ENCODE measurements at regions not wholly inside any gene's neighbourhood (a gene's known extent, or its start where the extent isn't known, plus 50 kb on each side); places are given as distances from the start of the nearest gene placed in this dataset.

GRCh38 chr5:135723491-135723890 is 111.0 kb upstream of the SLC25A48 start:
- Histone ChIP-seq H3K4me3 (no peak overlapping the region), H3K4me1 (peaks cover 0 to 12% (median 2%) of the 10 kb centered on the region in 6 donors), H3K27ac (no peak overlapping the region), H3K9me3 (no peaks in the 10 kb centered on the region), H3K36me3 (no peaks in the 10 kb centered on the region), H3K27me3 (replicated peaks in 1 of 7) (peaks cover 0 to 64% (median 0%) of the 10 kb centered on the region in 7 donors)
- intact Hi-C loops (cut with DNase I; ENCODE audit: low total_unique reads), result no loop called here
- DNase-seq, result no peak
- 41 to 77% (median 63%) methylated on average over 2 of the region's 2 CpGs for WGBS, 5 donors
- TF ChIP-seq POLR2A (IDR thresholded peaks at IDR 0.05) (no peak), POLR2AphosphoS5 (IDR thresholded peaks at IDR 0.05) (no peak)
- TF ChIP-seq, protein P1, sequence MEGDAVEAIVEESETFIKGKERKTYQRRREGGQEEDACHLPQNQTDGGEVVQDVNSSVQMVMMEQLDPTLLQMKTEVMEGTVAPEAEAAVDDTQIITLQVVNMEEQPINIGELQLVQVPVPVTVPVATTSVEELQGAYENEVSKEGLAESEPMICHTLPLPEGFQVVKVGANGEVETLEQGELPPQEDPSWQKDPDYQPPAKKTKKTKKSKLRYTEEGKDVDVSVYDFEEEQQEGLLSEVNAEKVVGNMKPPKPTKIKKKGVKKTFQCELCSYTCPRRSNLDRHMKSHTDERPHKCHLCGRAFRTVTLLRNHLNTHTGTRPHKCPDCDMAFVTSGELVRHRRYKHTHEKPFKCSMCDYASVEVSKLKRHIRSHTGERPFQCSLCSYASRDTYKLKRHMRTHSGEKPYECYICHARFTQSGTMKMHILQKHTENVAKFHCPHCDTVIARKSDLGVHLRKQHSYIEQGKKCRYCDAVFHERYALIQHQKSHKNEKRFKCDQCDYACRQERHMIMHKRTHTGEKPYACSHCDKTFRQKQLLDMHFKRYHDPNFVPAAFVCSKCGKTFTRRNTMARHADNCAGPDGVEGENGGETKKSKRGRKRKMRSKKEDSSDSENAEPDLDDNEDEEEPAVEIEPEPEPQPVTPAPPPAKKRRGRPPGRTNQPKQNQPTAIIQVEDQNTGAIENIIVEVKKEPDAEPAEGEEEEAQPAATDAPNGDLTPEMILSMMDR (IDR thresholded peaks at IDR 0.05 in 8 of 11, conservative IDR thresholded peaks at IDR 0.05 in 3 of 11), result no peak

DNA sequence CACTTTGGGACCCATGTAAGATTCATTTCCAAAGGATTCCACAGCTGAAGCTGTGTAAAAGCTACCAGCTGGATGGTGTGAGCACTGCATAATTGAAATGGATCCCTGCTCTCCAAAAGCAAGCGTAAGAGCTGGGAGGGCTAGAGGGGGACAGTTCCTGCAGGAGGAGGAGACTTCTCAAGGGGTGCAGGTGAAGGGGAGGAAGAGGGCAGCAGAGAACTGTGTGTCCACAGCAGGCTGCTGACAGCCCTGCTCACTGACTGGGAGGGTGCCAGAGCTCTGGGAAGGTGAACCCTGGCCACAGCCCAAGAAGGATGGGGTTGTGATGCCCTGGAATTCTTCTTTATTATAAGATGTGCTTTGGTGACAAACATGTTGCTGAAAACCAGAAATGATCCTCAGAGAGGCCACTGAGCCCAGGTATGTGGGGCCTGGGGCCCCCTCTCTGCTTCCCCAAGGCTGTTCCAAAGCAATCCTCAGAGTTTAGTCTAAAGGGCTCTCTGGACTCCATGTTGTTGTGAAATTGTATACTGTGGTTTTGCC is 112.8 kb upstream of the SLC25A48 start:
- H3K27me3 ChIP-seq (replicated peaks in 1 of 7), result peaks cover 0 to 68% (median 0%) of the 10 kb centered on the region in 7 donors
- intact Hi-C loops (cut with DNase I; ENCODE audit: low total_unique reads), result no loop called here
- H3K4me3 ChIP-seq, result no peak overlapping the region
- H3K36me3 ChIP-seq, result no peaks in the 10 kb centered on the region
- 82 to 100% (median 96%) methylated on average over 1 of the region's 1 CpG for WGBS, 5 donors
- DNase-seq, result no peak
- peaks cover 0 to 12% (median 2%) of the 10 kb centered on the region in 6 donors for H3K4me1 ChIP-seq
- no peaks in the 10 kb centered on the region for H3K9me3 ChIP-seq
- no peak for TF ChIP-seq POLR2A (IDR thresholded peaks at IDR 0.05)
- TF ChIP-seq, protein P1 (IDR thresholded peaks at IDR 0.05 in 8 of 11, conservative IDR thresholded peaks at IDR 0.05 in 3 of 11), result no peak
- TF ChIP-seq POLR2AphosphoS5 (IDR thresholded peaks at IDR 0.05), result no peak
- no peak overlapping the region for H3K27ac ChIP-seq

GRCh38 chr5:135720191-135720590 is 114.3 kb upstream of the SLC25A48 start:
- intact Hi-C loops (cut with DNase I; ENCODE audit: low total_unique reads), result no loop called here

GRCh38 chr5:135719428-135720063 is 114.9 kb upstream of the SLC25A48 start:
- Histone ChIP-seq H3K9me3 (no peaks in the 10 kb centered on the region), H3K27ac (no peak overlapping the region), H3K27me3 (replicated peaks in 1 of 7) (peaks cover 0 to 74% (median 0%) of the 10 kb centered on the region in 7 donors), H3K4me1 (peaks cover 0 to 8% (median under 1%) of the 10 kb centered on the region in 6 donors), H3K4me3 (no peak overlapping the region), H3K36me3 (no peaks in the 10 kb centered on the region)
- TF ChIP-seq, protein P1 (IDR thresholded peaks at IDR 0.05 in 8 of 11, conservative IDR thresholded peaks at IDR 0.05 in 3 of 11), result no peak
- no peak for TF ChIP-seq POLR2AphosphoS5 (IDR thresholded peaks at IDR 0.05)
- no peak for TF ChIP-seq POLR2A (IDR thresholded peaks at IDR 0.05)
- no peak for DNase-seq
- WGBS, 5 donors, result 78 to 89% (median 87%) methylated on average over 3 to 4 of the region's 4 CpGs
- intact Hi-C loops (cut with DNase I; ENCODE audit: low total_unique reads), result no loop called here

More at GRCh38 chr5:135720191-135720590, 114.3 kb upstream of the SLC25A48 start:
- H3K4me1 ChIP-seq, result peaks cover 0 to 12% (median 2%) of the 10 kb centered on the region in 6 donors
- no peaks in the 10 kb centered on the region for H3K9me3 ChIP-seq
- H3K36me3 ChIP-seq, result no peaks in the 10 kb centered on the region
- no peak overlapping the region for H3K27ac ChIP-seq
- no peak for TF ChIP-seq POLR2A (IDR thresholded peaks at IDR 0.05)
- TF ChIP-seq, protein P1 (IDR thresholded peaks at IDR 0.05 in 8 of 11, conservative IDR thresholded peaks at IDR 0.05 in 3 of 11), result no peak
- TF ChIP-seq POLR2AphosphoS5 (IDR thresholded peaks at IDR 0.05), result no peak
- WGBS, 5 donors, result 77 to 93% (median 83%) methylated on average over 2 of the region's 2 CpGs
- H3K27me3 ChIP-seq (replicated peaks in 1 of 7), result peaks cover 0 to 70% (median 0%) of the 10 kb centered on the region in 7 donors
- no peak for DNase-seq
- H3K4me3 ChIP-seq, result no peak overlapping the region
